Parathyroid adenoma (tissue), 2 donors: ENCODE measurements at regions not wholly inside any gene's neighbourhood (a gene's known extent, or its start where the extent isn't known, plus 50 kb on each side); places are given as distances from the start of the nearest gene placed in this dataset.

Source experiments
- H2AFZ ChIP-seq: fragments of 300-600 bp; sonication (generic); one replicate; pipeline ENCODE4 v1.7.0; 2017; ENCODE audit warnings: antibody characterized with exemption, mild to moderate bottlenecking
- H3K27ac ChIP-seq: fragments of 300-600 bp; sonication (generic); one replicate; pipeline ENCODE4 v1.7.0; 2017
- H3K27me3 ChIP-seq: fragments of 300-600 bp; sonication (generic); one replicate; pipeline ENCODE4 v1.7.0; 2017; ENCODE audit warnings: low read length; ENCODE audit not compliant: control insufficient read depth, insufficient read depth
- H3K36me3 ChIP-seq: fragments of 300-600 bp; sonication (generic); one replicate; pipeline ENCODE4 v1.7.0; 2017; ENCODE audit warnings: low read length; ENCODE audit not compliant: control insufficient read depth, insufficient read depth
- H3K4me1 ChIP-seq: fragments of 300-600 bp; sonication (generic); one replicate; pipeline ENCODE4 v1.7.0; 2017; ENCODE audit warnings: control low read depth
- H3K4me2 ChIP-seq: fragments of 300-600 bp; sonication (generic); one replicate; pipeline ENCODE4 v1.7.0; 2017; ENCODE audit warnings: low read length
- H3K4me3 ChIP-seq: fragments of 300-600 bp; sonication (generic); one replicate; pipeline ENCODE4 v1.7.0; 2017; ENCODE audit warnings: low read depth, low read length
- H3K79me2 ChIP-seq: fragments of 300-600 bp; sonication (generic); one replicate; pipeline ENCODE4 v1.7.0; 2017; ENCODE audit warnings: control low read depth
- H3K9ac ChIP-seq: fragments of 300-600 bp; sonication (generic); one replicate; pipeline ENCODE4 v1.7.0; 2017; ENCODE audit warnings: mild to moderate bottlenecking
- H3K9me3 ChIP-seq: fragments of 300-600 bp; sonication (generic); one replicate; pipeline ENCODE4 v1.7.0; 2017; ENCODE audit warnings: low read length; ENCODE audit not compliant: control insufficient read depth
- TF ChIP-seq, protein P1 (sequence below): fragments of 300-600 bp; sonication (generic); IDR thresholded peaks from one replicate; pipeline ENCODE4 v1.7.0; 2017; ENCODE audit warnings: antibody characterized with exemption, mild to moderate bottlenecking
- donor health status: primary hyperparathyroidism.

DNA sequence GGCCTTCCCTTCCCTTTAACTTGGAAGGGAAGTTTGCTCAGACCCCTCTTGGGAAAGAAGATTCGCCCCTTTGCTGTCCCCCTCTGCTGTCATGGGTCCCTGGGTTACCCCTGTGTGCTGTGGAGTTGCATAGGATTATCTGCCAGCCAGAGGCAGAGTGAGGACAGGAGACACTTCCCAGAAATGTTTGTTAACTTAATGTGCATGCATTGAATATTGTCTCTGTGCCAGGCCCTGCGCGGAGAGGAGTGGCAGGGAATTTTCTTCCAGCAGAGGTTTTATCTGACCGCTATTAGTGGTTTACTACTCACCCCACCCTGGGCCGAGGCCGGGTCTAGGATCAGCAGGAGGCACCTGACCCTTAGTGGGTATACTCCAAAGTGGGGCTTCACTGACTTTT lies 894.8 kb downstream of the TBC1D22A start:
- Histone ChIP-seq H3K27me3 (no peaks in the 10 kb centered on the region), H3K79me2 (no peaks in the 10 kb centered on the region), H3K4me3 (no peak overlapping the region), H2AFZ (no peak overlapping the region), H3K4me2 (no peak overlapping the region), H3K9ac (no peak overlapping the region), H3K36me3 (no peaks in the 10 kb centered on the region), H3K9me3 (no peaks in the 10 kb centered on the region), H3K27ac (no peak overlapping the region), H3K4me1 (peaks cover 2% of the 10 kb centered on the region)
- TF ChIP-seq, protein P1, sequence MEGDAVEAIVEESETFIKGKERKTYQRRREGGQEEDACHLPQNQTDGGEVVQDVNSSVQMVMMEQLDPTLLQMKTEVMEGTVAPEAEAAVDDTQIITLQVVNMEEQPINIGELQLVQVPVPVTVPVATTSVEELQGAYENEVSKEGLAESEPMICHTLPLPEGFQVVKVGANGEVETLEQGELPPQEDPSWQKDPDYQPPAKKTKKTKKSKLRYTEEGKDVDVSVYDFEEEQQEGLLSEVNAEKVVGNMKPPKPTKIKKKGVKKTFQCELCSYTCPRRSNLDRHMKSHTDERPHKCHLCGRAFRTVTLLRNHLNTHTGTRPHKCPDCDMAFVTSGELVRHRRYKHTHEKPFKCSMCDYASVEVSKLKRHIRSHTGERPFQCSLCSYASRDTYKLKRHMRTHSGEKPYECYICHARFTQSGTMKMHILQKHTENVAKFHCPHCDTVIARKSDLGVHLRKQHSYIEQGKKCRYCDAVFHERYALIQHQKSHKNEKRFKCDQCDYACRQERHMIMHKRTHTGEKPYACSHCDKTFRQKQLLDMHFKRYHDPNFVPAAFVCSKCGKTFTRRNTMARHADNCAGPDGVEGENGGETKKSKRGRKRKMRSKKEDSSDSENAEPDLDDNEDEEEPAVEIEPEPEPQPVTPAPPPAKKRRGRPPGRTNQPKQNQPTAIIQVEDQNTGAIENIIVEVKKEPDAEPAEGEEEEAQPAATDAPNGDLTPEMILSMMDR = no peak

DNA sequence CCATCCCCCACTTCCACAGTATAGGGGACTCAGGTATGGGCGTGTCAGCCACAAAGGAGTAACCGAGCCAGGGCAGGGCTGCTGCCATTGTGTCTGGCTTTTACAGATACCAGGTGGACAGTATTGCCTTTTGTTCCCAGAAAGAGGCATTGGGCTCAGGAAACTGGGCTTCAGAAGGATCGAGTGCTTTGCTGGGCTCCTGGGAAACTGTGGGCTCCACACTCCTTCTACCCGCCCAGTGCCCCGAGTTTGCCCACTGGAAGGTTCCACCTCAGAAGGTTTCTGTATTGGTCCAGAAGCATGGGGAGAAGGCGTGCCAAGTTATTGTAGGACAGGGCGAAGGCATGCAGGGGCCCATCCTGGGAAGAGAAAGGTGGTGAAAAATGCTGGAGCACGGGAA lies 894.4 kb downstream of the TBC1D22A start:
- TF ChIP-seq, protein P1 = no peak
- Histone ChIP-seq H3K4me3 (no peak overlapping the region), H3K4me2 (no peak overlapping the region), H3K4me1 (peaks cover 2% of the 10 kb centered on the region), H3K79me2 (no peaks in the 10 kb centered on the region), H3K36me3 (no peaks in the 10 kb centered on the region), H3K9me3 (no peaks in the 10 kb centered on the region), H3K27me3 (no peaks in the 10 kb centered on the region), H3K27ac (no peak overlapping the region), H2AFZ (no peak overlapping the region), H3K9ac (no peak overlapping the region)

- TF ChIP-seq, protein P1 = no peak
- H3K27me3 ChIP-seq = no peaks in the 10 kb centered on the region
- H3K36me3 ChIP-seq = no peaks in the 10 kb centered on the region
- peaks cover 2% of the 10 kb centered on the region for H3K4me1 ChIP-seq
- H3K9me3 ChIP-seq = no peaks in the 10 kb centered on the region
- H3K27ac ChIP-seq = no peak overlapping the region
- H3K79me2 ChIP-seq = no peaks in the 10 kb centered on the region
- H3K4me3 ChIP-seq = no peak overlapping the region
- H3K4me2 ChIP-seq = no peak overlapping the region
- no peak overlapping the region for H3K9ac ChIP-seq
- H2AFZ ChIP-seq = no peak overlapping the region
These were observed 893.5 kb downstream of the TBC1D22A start for GRCh38 chr22:47655930-47656329.

DNA sequence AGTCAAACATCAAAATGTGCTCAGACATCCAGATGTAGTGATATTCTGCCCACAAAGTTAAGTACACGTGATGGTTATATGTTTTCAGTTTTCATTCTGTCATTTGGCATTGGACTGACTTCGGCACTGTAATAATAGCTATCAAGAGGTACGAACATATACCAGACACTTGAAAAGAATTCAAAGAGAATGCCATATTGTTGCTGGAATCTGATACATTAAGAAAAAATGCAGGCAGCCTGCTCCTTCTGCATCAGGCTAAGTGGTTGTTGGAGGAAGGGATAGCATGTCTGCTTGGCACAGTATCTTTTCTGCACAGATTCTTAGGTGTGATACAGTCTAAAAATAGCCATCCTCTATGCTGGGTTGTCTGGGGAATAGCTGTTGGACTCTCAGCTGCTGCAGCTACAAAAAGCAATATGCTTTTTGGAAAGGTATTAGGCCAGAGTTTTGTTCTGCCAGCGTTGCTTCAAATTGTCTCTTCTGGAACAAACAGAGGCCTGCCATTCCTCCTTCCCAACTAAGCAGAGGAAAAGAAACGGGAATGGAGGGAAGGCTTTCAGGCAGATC lies 892.6 kb downstream of the TBC1D22A start:
- H3K4me3 ChIP-seq = no peak overlapping the region
- H3K27ac ChIP-seq = no peak overlapping the region
- H3K4me1 ChIP-seq = peaks cover 2% of the 10 kb centered on the region
- H3K9ac ChIP-seq = no peak overlapping the region
- no peaks in the 10 kb centered on the region for H3K9me3 ChIP-seq
- H3K36me3 ChIP-seq = no peaks in the 10 kb centered on the region
- H3K4me2 ChIP-seq = no peak overlapping the region
- no peaks in the 10 kb centered on the region for H3K79me2 ChIP-seq
- no peak overlapping the region for H2AFZ ChIP-seq
- TF ChIP-seq, protein P1 = no peak
- H3K27me3 ChIP-seq = no peaks in the 10 kb centered on the region

DNA sequence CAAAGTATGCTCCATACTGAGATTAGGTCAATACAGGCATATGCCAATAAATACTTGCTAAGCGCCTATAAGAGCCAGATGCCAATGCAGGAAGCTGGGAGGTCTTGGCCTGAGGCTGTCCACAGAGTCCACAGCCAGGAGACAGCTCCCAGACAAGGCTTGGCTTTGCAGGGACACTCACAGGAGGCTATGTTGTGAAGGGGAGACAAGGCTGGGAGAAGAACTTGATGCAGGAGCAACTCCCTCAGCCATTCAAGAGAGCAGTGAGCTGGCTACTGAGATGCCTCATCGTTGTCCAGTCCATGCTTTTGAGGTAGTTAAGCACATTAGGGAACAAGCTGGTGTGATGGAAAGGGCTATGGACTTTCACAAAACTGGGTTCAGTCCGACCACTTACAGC lies 891.5 kb downstream of the TBC1D22A start:
- no peaks in the 10 kb centered on the region for H3K79me2 ChIP-seq
- H3K9me3 ChIP-seq = no peaks in the 10 kb centered on the region
- H3K36me3 ChIP-seq = no peaks in the 10 kb centered on the region
- no peak overlapping the region for H3K9ac ChIP-seq
- no peak overlapping the region for H2AFZ ChIP-seq
- TF ChIP-seq, protein P1 = no peak
- peaks cover 2% of the 10 kb centered on the region for H3K4me1 ChIP-seq
- H3K4me3 ChIP-seq = no peak overlapping the region
- H3K4me2 ChIP-seq = no peak overlapping the region
- no peaks in the 10 kb centered on the region for H3K27me3 ChIP-seq
- H3K27ac ChIP-seq = no peak overlapping the region
